RWPE2 (cell line): ENCODE measurements at regions not wholly inside any gene's neighbourhood (a gene's known extent, or its start where the extent isn't known, plus 50 kb on each side); places are given as distances from the start of the nearest gene placed in this dataset.
"Not testable (repeated sequence)": the region's sequence is repeated elsewhere in the genome, so short reads cannot be mapped to it uniquely, and the experiment has no call there.

Source experiments
- ATAC-seq: fragments of 200-7000 bp; cut with Tn5 transposase; 3 replicates; pipeline ENCODE4 v1.9.1; 2021; ENCODE audit warnings: low read depth
- DNase-seq: peaks from one replicate; pipeline ENCODE4 v3.0.0-alpha.2; 2020; ENCODE audit warnings: low spot score
- H3K27ac ChIP-seq: fragments of 450-650 bp; 2 replicates; pipeline ENCODE4 v1.5.1; 2017; ENCODE audit warnings: mild to moderate bottlenecking; ENCODE audit not compliant: poor library complexity, severe bottlenecking
- H3K27me3 ChIP-seq: fragments of 250-450 bp; sonication (Bioruptor Pico); 2 replicates; pipeline ENCODE4 v1.5.1; 2021; ENCODE audit warnings: mild to moderate bottlenecking, moderate library complexity; ENCODE audit not compliant: insufficient read depth, poor library complexity, severe bottlenecking
- H3K36me3 ChIP-seq: fragments of 250-450 bp; sonication (Bioruptor Pico); 2 replicates; pipeline ENCODE4 v1.5.1; 2020; ENCODE audit warnings: low read depth, mild to moderate bottlenecking, moderate library complexity
- H3K4me1 ChIP-seq: fragments of 250-450 bp; sonication (Bioruptor Pico); 2 replicates; pipeline ENCODE4 v1.5.1; 2021; ENCODE audit warnings: mild to moderate bottlenecking, moderate library complexity; ENCODE audit not compliant: insufficient read depth, poor library complexity, severe bottlenecking
- H3K4me3 ChIP-seq: fragments of 250-450 bp; sonication (Bioruptor Pico); 2 replicates; pipeline ENCODE4 v1.5.1; 2021; ENCODE audit warnings: mild to moderate bottlenecking, moderate library complexity; ENCODE audit not compliant: severe bottlenecking
- H3K9me3 ChIP-seq: fragments of 250-450 bp; sonication (Bioruptor Pico); 2 replicates; pipeline ENCODE4 v1.5.1; 2021; ENCODE audit warnings: mild to moderate bottlenecking, moderate library complexity; ENCODE audit not compliant: severe bottlenecking
- CTCF ChIP-seq: fragments of 450-650 bp; IDR thresholded peaks from one replicate; pipeline ENCODE4 v1.5.1; 2017; ENCODE audit warnings: mild to moderate bottlenecking, moderate library complexity; ENCODE audit not compliant: poor library complexity, severe bottlenecking

GRCh38 chr2:139427164-139427563 lies 647.0 kb upstream of the NXPH2 start:
- Histone ChIP-seq H3K4me3 (no peak overlapping the region), H3K9me3 (no peaks in the 10 kb centered on the region), H3K4me1 (no peaks in the 10 kb centered on the region), H3K27ac (no peak overlapping the region), H3K27me3 (peaks cover 8% of the 10 kb centered on the region), H3K36me3 (no peaks in the 10 kb centered on the region)
- ATAC-seq = no peak
- DNase-seq = no peak
- TF ChIP-seq CTCF = no peak

GRCh38 chr2:139424101-139424500 lies 643.9 kb upstream of the NXPH2 start:
- TF ChIP-seq CTCF = no peak
- peaks cover 10% of the 10 kb centered on the region for H3K27me3 ChIP-seq

GRCh38 chr2:139411236-139411635 lies 631.0 kb upstream of the NXPH2 start:
- H3K4me1 ChIP-seq = no peaks in the 10 kb centered on the region
- H3K27ac ChIP-seq = no peak overlapping the region
- ATAC-seq = no peak
- no peak overlapping the region for H3K4me3 ChIP-seq
- H3K9me3 ChIP-seq = no peaks in the 10 kb centered on the region
- no peaks in the 10 kb centered on the region for H3K36me3 ChIP-seq
- no peak for DNase-seq
- no peaks in the 10 kb centered on the region for H3K27me3 ChIP-seq
- no peak for TF ChIP-seq CTCF

More at GRCh38 chr2:139424101-139424500, 643.9 kb upstream of the NXPH2 start:
- no peaks in the 10 kb centered on the region for H3K9me3 ChIP-seq
- no peaks in the 10 kb centered on the region for H3K36me3 ChIP-seq
- H3K4me3 ChIP-seq = no peak overlapping the region
- no peaks in the 10 kb centered on the region for H3K4me1 ChIP-seq
- no peak overlapping the region for H3K27ac ChIP-seq
- no peak for DNase-seq
- no peak for ATAC-seq

- DNase-seq, H3K36me3 ChIP-seq, H3K9me3 ChIP-seq, H3K4me3 ChIP-seq, ATAC-seq, H3K27ac ChIP-seq, H3K4me1 ChIP-seq, H3K27me3 ChIP-seq: not testable (repeated sequence)
Observed at GRCh38 chr2:139410833-139411174, 630.6 kb upstream of the NXPH2 start.

- not testable (repeated sequence) for DNase-seq, H3K27me3 ChIP-seq, H3K9me3 ChIP-seq, H3K4me3 ChIP-seq, H3K27ac ChIP-seq, H3K4me1 ChIP-seq, H3K36me3 ChIP-seq, ATAC-seq
Observed at GRCh38 chr2:139410147-139410832, 630.1 kb upstream of the NXPH2 start.

GRCh38 chr2:139409212-139409611 lies 629.0 kb upstream of the NXPH2 start:
- Histone ChIP-seq H3K27ac (no peak overlapping the region), H3K4me1 (no peaks in the 10 kb centered on the region), H3K36me3 (no peaks in the 10 kb centered on the region), H3K9me3 (no peaks in the 10 kb centered on the region), H3K4me3 (no peak overlapping the region), H3K27me3 (no peaks in the 10 kb centered on the region)
- TF ChIP-seq CTCF = no peak
- ATAC-seq (no peak), DNase-seq (no peak)
